ENCODE measurements at regions not wholly inside any gene's neighbourhood (a gene's known extent, or its start where the extent isn't known, plus 50 kb on each side); places are given as distances from the start of the nearest gene placed in this dataset.

DNA sequence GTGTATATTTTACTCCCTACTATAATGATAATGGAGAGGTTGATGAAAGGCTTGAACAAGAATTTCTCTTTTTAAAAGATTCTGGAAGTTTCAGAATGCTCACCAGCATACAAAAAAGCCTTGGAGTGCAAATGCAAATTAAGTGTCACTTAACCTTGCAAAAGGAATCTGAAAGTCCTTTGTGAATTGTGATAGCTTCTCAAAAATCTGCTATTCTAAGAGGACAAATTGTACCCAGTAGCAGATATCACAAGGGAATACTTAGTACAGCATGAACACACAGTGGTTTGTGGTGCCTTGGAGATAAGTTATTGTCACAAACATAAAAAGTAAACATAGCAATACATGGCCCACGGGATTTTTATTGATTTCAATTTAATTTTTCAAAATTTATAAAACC is 1208.3 kb upstream of the B3GALT2 start:
- Histone ChIP-seq H3K9me3 (ENCODE audit: control insufficient read depth, insufficient read depth, low read length) (no peaks in the 10 kb centered on the region), H3K4me3 (ENCODE audit: low read length) (no peak overlapping the region), H3K27me3 (ENCODE audit: control insufficient read depth, insufficient read depth, low read length) (no peaks in the 10 kb centered on the region), H3K4me1 (ENCODE audit: control insufficient read depth, insufficient read depth, low read length) (no peaks in the 10 kb centered on the region), H3K36me3 (ENCODE audit: control insufficient read depth, insufficient read depth, low read length) (no peaks in the 10 kb centered on the region), H3K27ac (ENCODE audit: low read length) (no peak overlapping the region)
- intact Hi-C loops (cut with micrococcal nuclease): no loop called here
- Mint-ChIP-seq H3K36me3 (no peaks in the 10 kb centered on the region), H3K27ac (no peak overlapping the region), H3K9me3 (peaks cover 18 to 20% of the 10 kb centered on the region in 2 donors), H3K4me1 (no peaks in the 10 kb centered on the region), H3K4me3 (no peak overlapping the region), H3K27me3 (ENCODE audit: low read depth in 2 of 2) (no peaks in the 10 kb centered on the region)
- TF ChIP-seq, protein P1, sequence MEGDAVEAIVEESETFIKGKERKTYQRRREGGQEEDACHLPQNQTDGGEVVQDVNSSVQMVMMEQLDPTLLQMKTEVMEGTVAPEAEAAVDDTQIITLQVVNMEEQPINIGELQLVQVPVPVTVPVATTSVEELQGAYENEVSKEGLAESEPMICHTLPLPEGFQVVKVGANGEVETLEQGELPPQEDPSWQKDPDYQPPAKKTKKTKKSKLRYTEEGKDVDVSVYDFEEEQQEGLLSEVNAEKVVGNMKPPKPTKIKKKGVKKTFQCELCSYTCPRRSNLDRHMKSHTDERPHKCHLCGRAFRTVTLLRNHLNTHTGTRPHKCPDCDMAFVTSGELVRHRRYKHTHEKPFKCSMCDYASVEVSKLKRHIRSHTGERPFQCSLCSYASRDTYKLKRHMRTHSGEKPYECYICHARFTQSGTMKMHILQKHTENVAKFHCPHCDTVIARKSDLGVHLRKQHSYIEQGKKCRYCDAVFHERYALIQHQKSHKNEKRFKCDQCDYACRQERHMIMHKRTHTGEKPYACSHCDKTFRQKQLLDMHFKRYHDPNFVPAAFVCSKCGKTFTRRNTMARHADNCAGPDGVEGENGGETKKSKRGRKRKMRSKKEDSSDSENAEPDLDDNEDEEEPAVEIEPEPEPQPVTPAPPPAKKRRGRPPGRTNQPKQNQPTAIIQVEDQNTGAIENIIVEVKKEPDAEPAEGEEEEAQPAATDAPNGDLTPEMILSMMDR (IDR thresholded peaks at IDR 0.05): no peak
- no peak for DNase-seq
- no CpG with 5 or more reads among the region's 1 CpG for WGBS (ENCODE audit: insufficient coverage)
- no peak for ATAC-seq

GRCh38 chr1:194387531-194387930 is 1201.1 kb upstream of the B3GALT2 start:
- Histone ChIP-seq H3K9me3 (ENCODE audit: control insufficient read depth, insufficient read depth, low read length) (no peaks in the 10 kb centered on the region), H3K36me3 (ENCODE audit: control insufficient read depth, insufficient read depth, low read length) (no peaks in the 10 kb centered on the region), H3K4me1 (ENCODE audit: control insufficient read depth, insufficient read depth, low read length) (no peaks in the 10 kb centered on the region), H3K27ac (ENCODE audit: low read length) (no peak overlapping the region), H3K27me3 (ENCODE audit: control insufficient read depth, insufficient read depth, low read length) (no peaks in the 10 kb centered on the region), H3K4me3 (ENCODE audit: low read length) (no peak overlapping the region)
- Mint-ChIP-seq H3K36me3 (no peaks in the 10 kb centered on the region), H3K4me3 (no peak overlapping the region), H3K9me3 (peaks cover 12 to 13% of the 10 kb centered on the region in 2 donors), H3K27me3 (ENCODE audit: low read depth in 2 of 2) (no peaks in the 10 kb centered on the region), H3K4me1 (no peaks in the 10 kb centered on the region), H3K27ac (no peak overlapping the region)
- TF ChIP-seq, protein P1 (IDR thresholded peaks at IDR 0.05): no peak
- DNase-seq (no peak), ATAC-seq (no peak)
- intact Hi-C loops (cut with micrococcal nuclease): no loop called here

DNA sequence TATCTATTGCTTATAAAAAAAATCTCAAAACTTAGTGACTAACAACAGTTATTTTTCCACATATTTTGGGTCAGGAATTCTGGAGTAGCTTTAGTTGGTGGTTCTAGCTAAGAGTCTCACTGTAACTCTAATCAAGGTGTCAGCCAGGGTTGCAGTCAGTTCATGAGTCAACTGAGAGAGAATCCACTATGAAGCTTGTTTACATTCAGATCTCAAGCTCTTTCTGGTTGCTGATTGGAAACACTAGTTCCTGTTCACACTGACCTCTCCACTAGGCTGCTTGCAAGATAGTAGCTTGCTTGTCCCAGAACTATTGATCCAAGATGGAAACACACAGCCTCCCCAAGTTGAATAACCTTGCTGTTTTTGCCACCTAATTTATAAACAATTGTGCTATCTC is 1192.1 kb upstream of the B3GALT2 start:
- Mint-ChIP-seq H3K27ac (no peak overlapping the region), H3K27me3 (ENCODE audit: low read depth in 2 of 2) (no peaks in the 10 kb centered on the region), H3K9me3 (peaks cover 11 to 14% of the 10 kb centered on the region in 2 donors), H3K36me3 (no peaks in the 10 kb centered on the region), H3K4me3 (no peak overlapping the region), H3K4me1 (no peaks in the 10 kb centered on the region)
- H3K4me1 ChIP-seq (ENCODE audit: control insufficient read depth, insufficient read depth, low read length): no peaks in the 10 kb centered on the region
- H3K27me3 ChIP-seq (ENCODE audit: control insufficient read depth, insufficient read depth, low read length): no peaks in the 10 kb centered on the region
- TF ChIP-seq, protein P1 (IDR thresholded peaks at IDR 0.05): no peak
- no peaks in the 10 kb centered on the region for H3K9me3 ChIP-seq (ENCODE audit: control insufficient read depth, insufficient read depth, low read length)
- no peak overlapping the region for H3K4me3 ChIP-seq (ENCODE audit: low read length)
- no peak overlapping the region for H3K27ac ChIP-seq (ENCODE audit: low read length)
- no peak for DNase-seq
- intact Hi-C loops (cut with micrococcal nuclease): no loop called here
- H3K36me3 ChIP-seq (ENCODE audit: control insufficient read depth, insufficient read depth, low read length): no peaks in the 10 kb centered on the region
- ATAC-seq: no peak

- 98% methylated on average over 4 of the region's 6 CpGs for WGBS (ENCODE audit: insufficient coverage)
- H3K4me1 Mint-ChIP-seq: no peaks in the 10 kb centered on the region
Observed at GRCh38 chr1:194374649-194375048, 1188.2 kb upstream of the B3GALT2 start.

More at GRCh38 chr1:194374649-194375048, 1188.2 kb upstream of the B3GALT2 start:
- intact Hi-C loops (cut with micrococcal nuclease): no loop called here
- no peak for DNase-seq
- Histone ChIP-seq H3K9me3 (ENCODE audit: control insufficient read depth, insufficient read depth, low read length) (no peaks in the 10 kb centered on the region), H3K27ac (ENCODE audit: low read length) (no peak overlapping the region), H3K4me3 (ENCODE audit: low read length) (no peak overlapping the region), H3K36me3 (ENCODE audit: control insufficient read depth, insufficient read depth, low read length) (no peaks in the 10 kb centered on the region), H3K27me3 (ENCODE audit: control insufficient read depth, insufficient read depth, low read length) (no peaks in the 10 kb centered on the region), H3K4me1 (ENCODE audit: control insufficient read depth, insufficient read depth, low read length) (no peaks in the 10 kb centered on the region)
- no peak overlapping the region for H3K4me3 Mint-ChIP-seq
- H3K9me3 Mint-ChIP-seq: peaks cover 10 to 14% of the 10 kb centered on the region in 2 donors
- ATAC-seq: no peak
- H3K27me3 Mint-ChIP-seq (ENCODE audit: low read depth in 2 of 2): no peaks in the 10 kb centered on the region
- H3K27ac Mint-ChIP-seq: no peak overlapping the region
- TF ChIP-seq, protein P1 (IDR thresholded peaks at IDR 0.05): no peak
- H3K36me3 Mint-ChIP-seq: no peaks in the 10 kb centered on the region

All from natural killer cell (primary cell).